ENCODE measurements at regions not wholly inside any gene's neighbourhood (a gene's known extent, or its start where the extent isn't known, plus 50 kb on each side); places are given as distances from the start of the nearest gene placed in this dataset.

DNA sequence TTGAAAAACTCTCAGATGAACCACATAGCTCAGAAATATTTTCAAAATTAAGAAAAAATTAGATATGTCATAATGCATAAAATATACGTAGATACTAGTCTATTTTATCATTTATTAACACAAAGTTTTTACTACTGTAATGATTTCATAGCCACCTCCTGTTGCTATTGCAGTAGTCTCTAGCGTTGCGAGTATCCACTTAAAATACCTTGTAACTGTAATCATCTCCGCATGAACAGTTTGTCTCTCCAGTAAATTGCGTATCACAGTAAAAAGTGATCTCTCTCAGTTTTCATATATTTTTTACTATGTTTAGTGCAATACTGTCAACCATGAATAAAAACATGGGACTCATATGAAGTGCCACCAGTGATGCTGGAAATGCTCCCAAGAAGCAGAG is 417.9 kb upstream of the ZNF462 start:
- TF ChIP-seq, protein P1, sequence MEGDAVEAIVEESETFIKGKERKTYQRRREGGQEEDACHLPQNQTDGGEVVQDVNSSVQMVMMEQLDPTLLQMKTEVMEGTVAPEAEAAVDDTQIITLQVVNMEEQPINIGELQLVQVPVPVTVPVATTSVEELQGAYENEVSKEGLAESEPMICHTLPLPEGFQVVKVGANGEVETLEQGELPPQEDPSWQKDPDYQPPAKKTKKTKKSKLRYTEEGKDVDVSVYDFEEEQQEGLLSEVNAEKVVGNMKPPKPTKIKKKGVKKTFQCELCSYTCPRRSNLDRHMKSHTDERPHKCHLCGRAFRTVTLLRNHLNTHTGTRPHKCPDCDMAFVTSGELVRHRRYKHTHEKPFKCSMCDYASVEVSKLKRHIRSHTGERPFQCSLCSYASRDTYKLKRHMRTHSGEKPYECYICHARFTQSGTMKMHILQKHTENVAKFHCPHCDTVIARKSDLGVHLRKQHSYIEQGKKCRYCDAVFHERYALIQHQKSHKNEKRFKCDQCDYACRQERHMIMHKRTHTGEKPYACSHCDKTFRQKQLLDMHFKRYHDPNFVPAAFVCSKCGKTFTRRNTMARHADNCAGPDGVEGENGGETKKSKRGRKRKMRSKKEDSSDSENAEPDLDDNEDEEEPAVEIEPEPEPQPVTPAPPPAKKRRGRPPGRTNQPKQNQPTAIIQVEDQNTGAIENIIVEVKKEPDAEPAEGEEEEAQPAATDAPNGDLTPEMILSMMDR (IDR thresholded peaks at IDR 0.05), result no peak
- TF ChIP-seq POLR2A (IDR thresholded peaks at IDR 0.05) (no peak), POLR2AphosphoS5 (IDR thresholded peaks at IDR 0.05) (no peak)
